Adrenal gland (tissue), 9 donors: ENCODE measurements at regions not wholly inside any gene's neighbourhood (a gene's known extent, or its start where the extent isn't known, plus 50 kb on each side); places are given as distances from the start of the nearest gene placed in this dataset.

ENCODE experiments used
- DNase-seq, 7 donors: peaks; one replicate each; pipeline ENCODE4 v3.0.0-alpha.2; 2019 to 2020
- H3K27ac ChIP-seq, 5 donors: fragments of 200-600 bp; sonication (generic) in 4 of 5; 1 replicate in 3 of 5; 2 replicates in 2 of 5; pipeline versions ENCODE4 v1.5.1 to v1.8.0; 2016 to 2020; ENCODE audit warnings: mild to moderate bottlenecking in 1 of 5
- H3K27me3 ChIP-seq: fragments of 200-600 bp; 2 replicates; pipeline ENCODE4 v1.8.0; 2021
- H3K36me3 ChIP-seq, 2 donors: fragments of 200-600 bp; replicated peaks in 1 of 2; 1 replicate in 1 of 2; 2 replicates in 1 of 2; pipeline versions ENCODE4 v1.5.1 to v1.8.0; 2018 to 2022
- H3K4me1 ChIP-seq, 2 donors: fragments of 200-600 bp; replicated peaks in 1 of 2; 1 replicate in 1 of 2; 2 replicates in 1 of 2; pipeline versions ENCODE4 v1.5.1 to v1.8.0; 2018 to 2021
- H3K4me3 ChIP-seq, 4 donors: fragments of 200-600 bp; sonication (generic) in 3 of 4; one replicate each; pipeline ENCODE4 v1.5.1; 2016 to 2018
- H3K9me3 ChIP-seq, 3 donors: fragments of 200-600 bp; sonication (generic) in 1 of 3; replicated peaks in 1 of 3; 1 replicate in 2 of 3; 2 replicates in 1 of 3; pipeline versions ENCODE4 v1.5.1 to v1.8.0; 2016 to 2021
- CTCF ChIP-seq, 6 experiments: fragments of 450-650 bp in 4 of 6; fragments of 200-600 bp in 2 of 6; sonication (generic) in 1 of 6; IDR thresholded peaks; 1 replicate in 5 of 6; 2 replicates in 1 of 6; pipeline versions ENCODE4 v1.5.1 to v1.8.0; 2016 to 2021; ENCODE audit warnings: antibody characterized with exemption in 6 of 6, mild to moderate bottlenecking in 2 of 6, moderate library complexity in 1 of 6
- POLR2A ChIP-seq, 2 donors: fragments of 450-650 bp; IDR thresholded peaks; one replicate each; pipeline ENCODE4 v1.6.1; 2017; ENCODE audit warnings: antibody characterized with exemption in 2 of 2, mild to moderate bottlenecking in 2 of 2, moderate library complexity in 1 of 2
- WGBS, 4 donors: extraction: QIAGEN DNeasy Blood & Tissue Kit in 2 of 4; methylation state at CpG; one replicate each; pipeline versions ENCODE4 v1.1.5 to v1.1.7; 2013 to 2017; 5-methylcytosine and 5-hydroxymethylcytosine counted together
- intact Hi-C, 2 donors: fragments of 100-400 bp; cut with DNase I; formaldehyde crosslinking; loops; one replicate each; pipeline versions ENCODE4 v1.14.1 to v1.15.0; 2022 to 2023
- donor health status: healthy with polysubstance abuse.
- donor health status: Bipolar disorder and iron deficiency.
- donor health status: DM: yes; HTN: yes; CAD: no.
- donor health status: DM: no; HTN: no; CAD: no.
- donor health status: DM: no; HTN: no; CAD: no.

GRCh38 chr11:119842731-119843130 is 113.7 kb upstream of the NECTIN1 start:
- H3K4me1 ChIP-seq: no peaks in the 10 kb centered on the region
- H3K27me3 ChIP-seq: no peaks in the 10 kb centered on the region
- WGBS, 4 donors: 69 to 79% (median 78%) methylated on average over 3 to 4 of the region's 4 CpGs
- DNase-seq: no peak
- H3K9me3 ChIP-seq: no peaks in the 10 kb centered on the region
- no peak overlapping the region for H3K4me3 ChIP-seq
- no peak for TF ChIP-seq POLR2A (IDR thresholded peaks at IDR 0.05)
- no peak for TF ChIP-seq CTCF (IDR thresholded peaks at IDR 0.05)
- intact Hi-C loops: no loop called here
- no peak overlapping the region for H3K27ac ChIP-seq
- H3K36me3 ChIP-seq: no peaks in the 10 kb centered on the region

- TF ChIP-seq POLR2A (IDR thresholded peaks at IDR 0.05): no peak
- no peak for TF ChIP-seq CTCF (IDR thresholded peaks at IDR 0.05)
- no peak for DNase-seq
- no peak overlapping the region for H3K27ac ChIP-seq
- H3K4me1 ChIP-seq: no peaks in the 10 kb centered on the region
- no peaks in the 10 kb centered on the region for H3K27me3 ChIP-seq
- intact Hi-C loops: no loop called here
- H3K4me3 ChIP-seq: no peak overlapping the region
- H3K36me3 ChIP-seq: no peaks in the 10 kb centered on the region
- H3K9me3 ChIP-seq: no peaks in the 10 kb centered on the region
- 47 to 57% (median 54%) methylated on average over 11 to 13 of the region's 13 CpGs for WGBS, 4 donors
Measured at GRCh38 chr11:119839476-119840133, 110.6 kb upstream of the NECTIN1 start.

DNA sequence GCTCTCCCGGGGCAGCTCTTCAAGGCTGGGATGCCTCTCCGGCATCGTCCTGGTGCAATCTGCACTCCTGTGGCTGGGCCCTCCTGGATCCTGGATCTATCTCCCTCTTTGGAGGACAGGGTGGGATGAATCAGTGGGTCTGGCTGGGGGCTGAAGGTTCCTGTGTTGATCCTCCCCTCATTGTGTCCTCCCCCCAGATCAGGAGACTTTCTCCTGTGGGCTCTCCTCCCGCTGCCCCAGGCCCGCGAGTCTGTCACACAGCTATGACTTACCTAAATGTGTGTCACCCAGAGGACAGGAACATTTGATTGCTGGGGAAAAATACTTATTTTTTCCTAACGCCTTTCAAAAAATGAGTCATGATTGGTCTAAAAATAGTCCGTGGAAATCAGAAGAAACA is 106.8 kb upstream of the NECTIN1 start:
- Histone ChIP-seq H3K9me3 (no peaks in the 10 kb centered on the region), H3K27me3 (no peaks in the 10 kb centered on the region), H3K27ac (no peak overlapping the region), H3K36me3 (no peaks in the 10 kb centered on the region), H3K4me1 (peaks cover 0 to 5% of the 10 kb centered on the region in 2 donors), H3K4me3 (no peak overlapping the region)
- 36 to 52% (median 45%) methylated on average over 8 of the region's 8 CpGs for WGBS, 4 donors
- DNase-seq: peak in 1 of 7 donors; percentile 31
- TF ChIP-seq POLR2A (IDR thresholded peaks at IDR 0.05) (no peak), CTCF (IDR thresholded peaks at IDR 0.05) (no peak)
- intact Hi-C loops: no loop called here

GRCh38 chr11:119832202-119832935 is 103.4 kb upstream of the NECTIN1 start:
- DNase-seq: peak; percentile 21 to 75 (median 34)
- H3K9me3 ChIP-seq: no peaks in the 10 kb centered on the region
- no peaks in the 10 kb centered on the region for H3K36me3 ChIP-seq
- no peaks in the 10 kb centered on the region for H3K27me3 ChIP-seq
- H3K4me3 ChIP-seq: no peak overlapping the region
- peak overlapping the region in 1 of 5 donors; percentile 52 for H3K27ac ChIP-seq
- intact Hi-C loops: no loop called here
- TF ChIP-seq POLR2A (IDR thresholded peaks at IDR 0.05) (no peak), CTCF (IDR thresholded peaks at IDR 0.05) (no peak)
- 43 to 51% (median 50%) methylated on average over 10 to 11 of the region's 11 CpGs for WGBS, 4 donors
- H3K4me1 ChIP-seq: peaks cover 0 to 5% of the 10 kb centered on the region in 2 donors
